MM.1S (cell line): ENCODE measurements at regions not wholly inside any gene's neighbourhood (a gene's known extent, or its start where the extent isn't known, plus 50 kb on each side); places are given as distances from the start of the nearest gene placed in this dataset.

ENCODE experiments used
- CTCF ChIP-seq: fragments of 300-600 bp; sonication (generic); IDR thresholded peaks from 2 replicates; pipeline ENCODE4 v1.5.1; 2016; ENCODE audit warnings: antibody characterized with exemption, low read length, mixed read lengths
- EZH2 ChIP-seq: fragments of 300-600 bp; sonication (generic); optimal IDR thresholded peaks from 2 replicates; pipeline ENCODE3; 2017; ENCODE audit warnings: low read depth, mild to moderate bottlenecking, antibody characterized with exemption, low read length, mixed read lengths
- EZH2phosphoT487 ChIP-seq: fragments of 300-600 bp; sonication (generic); IDR thresholded peaks from 2 replicates; pipeline ENCODE4 v1.6.1; 2018; ENCODE audit warnings: antibody characterized with exemption, low read length

- TF ChIP-seq EZH2: no peak
- TF ChIP-seq CTCF: no peak
- TF ChIP-seq EZH2phosphoT487: no peak
Observed at GRCh38 chr5:147996379-147996778, 67.4 kb upstream of the SPINK5 start.
